ENCODE measurements at regions not wholly inside any gene's neighbourhood (a gene's known extent, or its start where the extent isn't known, plus 50 kb on each side); places are given as distances from the start of the nearest gene placed in this dataset.

GRCh38 chr6:8181160-8181881 is 79.0 kb upstream of the EEF1E1 start:
- TF ChIP-seq POLR2A (IDR thresholded peaks at IDR 0.05) = no peak
- TF ChIP-seq CTCF (IDR thresholded peaks at IDR 0.05) = no peak
